Activated CD8-positive, alpha-beta memory T cell treated with anti-CD3 and anti-CD28 coated beads, Interleukin-2, amount 50 U/mL, for 24 hours (primary cell): ENCODE measurements at regions not wholly inside any gene's neighbourhood (a gene's known extent, or its start where the extent isn't known, plus 50 kb on each side); places are given as distances from the start of the nearest gene placed in this dataset.
"Not testable (repeated sequence)": the region's sequence is repeated elsewhere in the genome, so short reads cannot be mapped to it uniquely, and the experiment has no call there.

Source experiments
- DNase-seq: peaks from one replicate; pipeline ENCODE4 v3.0.0-alpha.2; 2020; ENCODE audit errors: extremely low read depth

- no peak for DNase-seq
Observed at GRCh38 chrX:150238632-150239382, 124.3 kb upstream of the MAMLD1 start.

- DNase-seq = no peak
Observed at GRCh38 chrX:150239946-150240642, 123.0 kb upstream of the MAMLD1 start.

GRCh38 chrX:150240643-150240970, 122.5 kb upstream of the MAMLD1 start:
- DNase-seq = no peak

GRCh38 chrX:150253959-150254620, 109.0 kb upstream of the MAMLD1 start:
- DNase-seq = no peak

- no peak for DNase-seq
Observed at GRCh38 chrX:150254909-150255308, 108.2 kb upstream of the MAMLD1 start.

GRCh38 chrX:150255441-150256296, 107.4 kb upstream of the MAMLD1 start:
- DNase-seq = no peak

- no peak for DNase-seq
Observed at GRCh38 chrX:150256297-150256650, 106.8 kb upstream of the MAMLD1 start.

- no peak for DNase-seq
Observed at GRCh38 chrX:150257353-150258175, 105.6 kb upstream of the MAMLD1 start.

GRCh38 chrX:150258176-150258425, 105.0 kb upstream of the MAMLD1 start:
- no peak for DNase-seq

GRCh38 chrX:150258463-150259430, 104.4 kb upstream of the MAMLD1 start:
- no peak for DNase-seq

GRCh38 chrX:150262456-150262855, 100.7 kb upstream of the MAMLD1 start:
- no peak for DNase-seq

GRCh38 chrX:150268839-150269355, 94.2 kb upstream of the MAMLD1 start:
- DNase-seq = no peak

GRCh38 chrX:150269605-150270254, 93.4 kb upstream of the MAMLD1 start:
- no peak for DNase-seq

- no peak for DNase-seq
Observed at GRCh38 chrX:150270622-150271021, 92.5 kb upstream of the MAMLD1 start.

- not testable (repeated sequence) for DNase-seq
Observed at GRCh38 chrX:150273575-150274294, 89.4 kb upstream of the MAMLD1 start.

- no peak for DNase-seq
Observed at GRCh38 chrX:150282953-150283352, 80.2 kb upstream of the MAMLD1 start.

GRCh38 chrX:150291014-150291413, 72.1 kb upstream of the MAMLD1 start:
- DNase-seq = no peak

GRCh38 chrX:150293311-150294013, 69.7 kb upstream of the MAMLD1 start:
- no peak for DNase-seq
